Astrocyte (in vitro differentiated cells and primary cell): ENCODE measurements at regions not wholly inside any gene's neighbourhood (a gene's known extent, or its start where the extent isn't known, plus 50 kb on each side); places are given as distances from the start of the nearest gene placed in this dataset.

Source experiments
- CTCF ChIP-seq: IDR thresholded peaks from 2 replicates; pipeline ENCODE4 v1.5.1; 2011; ENCODE audit warnings: low read depth, mild to moderate bottlenecking, inconsistent platforms, low read length, moderate library complexity; ENCODE audit not compliant: insufficient read depth
- EZH2 ChIP-seq: IDR thresholded peaks from 2 replicates; pipeline ENCODE4 v1.6.1; 2012; ENCODE audit warnings: mild to moderate bottlenecking, low read length, inconsistent platforms; ENCODE audit not compliant: insufficient read depth

GRCh38 chr14:58721723-58722122 lies 84.0 kb downstream of the DACT1 start:
- no peak for TF ChIP-seq CTCF
- TF ChIP-seq EZH2, result no peak
